Astrocyte (in vitro differentiated cells and primary cell): ENCODE measurements at regions not wholly inside any gene's neighbourhood (a gene's known extent, or its start where the extent isn't known, plus 50 kb on each side); places are given as distances from the start of the nearest gene placed in this dataset.

Experiments
- DNase-seq: peaks from one replicate; pipeline ENCODE4 v3.0.0-alpha.2; 2010; ENCODE audit warnings: low read depth
- FAIRE-seq: peaks from 2 replicates; lab custom pipeline; 2011; peaks lifted over from hg19 to GRCh38; lab: Jason Lieb, UNC
- H2AFZ ChIP-seq: 2 replicates; pipeline ENCODE4 v1.6.0; 2012; ENCODE audit warnings: low read depth, low read length, inconsistent platforms
- H3K27ac ChIP-seq: 2 replicates; pipeline ENCODE4 v1.5.1; 2011; ENCODE audit warnings: low read depth, low read length, inconsistent platforms
- H3K27me3 ChIP-seq: 2 replicates; pipeline ENCODE4 v1.6.0; 2011; ENCODE audit warnings: low read length, inconsistent platforms; ENCODE audit not compliant: insufficient read depth
- H3K36me3 ChIP-seq: 2 replicates; pipeline ENCODE4 v1.5.1; 2011; ENCODE audit warnings: low read length, inconsistent platforms; ENCODE audit not compliant: insufficient read depth
- H3K4me1 ChIP-seq: 2 replicates; pipeline ENCODE4 v1.5.1; 2011; ENCODE audit warnings: low read length, inconsistent platforms; ENCODE audit not compliant: insufficient read depth
- H3K4me2 ChIP-seq: 2 replicates; pipeline ENCODE4 v1.6.0; 2012; ENCODE audit warnings: low read length, inconsistent platforms
- H3K4me3 ChIP-seq: 2 replicates; pipeline ENCODE4 v1.5.1; 2011; ENCODE audit warnings: low read depth, mild to moderate bottlenecking, low read length, inconsistent platforms; ENCODE audit not compliant: insufficient read depth
- H3K79me2 ChIP-seq: 2 replicates; pipeline ENCODE4 v1.6.0; 2012; ENCODE audit warnings: mild to moderate bottlenecking, low read length, inconsistent platforms; ENCODE audit not compliant: insufficient read depth
- H3K9ac ChIP-seq: 2 replicates; pipeline ENCODE4 v1.6.0; 2012; ENCODE audit warnings: mild to moderate bottlenecking, low read length, inconsistent platforms
- H3K9me3 ChIP-seq: 2 replicates; pipeline ENCODE4 v1.5.1; 2012; ENCODE audit warnings: low read depth, mild to moderate bottlenecking, low read length, inconsistent platforms; ENCODE audit not compliant: insufficient read depth
- H4K20me1 ChIP-seq: 2 replicates; pipeline ENCODE4 v1.6.0; 2012; ENCODE audit warnings: low read length, inconsistent platforms; ENCODE audit not compliant: insufficient read depth
- H3K27ac Mint-ChIP-seq: one replicate; pipeline ENCODE4 v1.8.0; 2021; ENCODE audit warnings: mild to moderate bottlenecking, mixed read lengths; ENCODE audit not compliant: unreplicated experiment
- H3K27me3 Mint-ChIP-seq: one replicate; pipeline ENCODE4 v1.8.0; 2021; ENCODE audit warnings: low read depth, mixed read lengths; ENCODE audit not compliant: unreplicated experiment
- H3K36me3 Mint-ChIP-seq: one replicate; pipeline ENCODE4 v1.8.0; 2021; ENCODE audit warnings: low read depth, mixed read lengths; ENCODE audit not compliant: unreplicated experiment
- H3K4me1 Mint-ChIP-seq: one replicate; pipeline ENCODE4 v1.8.0; 2021; ENCODE audit warnings: low read depth, mixed read lengths; ENCODE audit not compliant: unreplicated experiment
- H3K4me3 Mint-ChIP-seq: one replicate; pipeline ENCODE4 v1.8.0; 2021; ENCODE audit warnings: mild to moderate bottlenecking, moderate library complexity, mixed read lengths; ENCODE audit not compliant: unreplicated experiment
- H3K9me3 Mint-ChIP-seq: one replicate; pipeline ENCODE4 v1.8.0; 2021; ENCODE audit warnings: mild to moderate bottlenecking, mixed read lengths; ENCODE audit not compliant: unreplicated experiment
- CTCF ChIP-seq: IDR thresholded peaks from 2 replicates; pipeline ENCODE4 v1.5.1; 2011; ENCODE audit warnings: low read depth, mild to moderate bottlenecking, inconsistent platforms, low read length, moderate library complexity; ENCODE audit not compliant: insufficient read depth
- EZH2 ChIP-seq: IDR thresholded peaks from 2 replicates; pipeline ENCODE4 v1.6.1; 2012; ENCODE audit warnings: mild to moderate bottlenecking, low read length, inconsistent platforms; ENCODE audit not compliant: insufficient read depth

- H3K4me1 Mint-ChIP-seq: no peaks in the 10 kb centered on the region
- Histone ChIP-seq H2AFZ (no peak overlapping the region), H4K20me1 (no peaks in the 10 kb centered on the region), H3K4me2 (no peak overlapping the region), H3K9me3 (no peaks in the 10 kb centered on the region), H3K4me1 (no peaks in the 10 kb centered on the region), H3K36me3 (no peaks in the 10 kb centered on the region), H3K4me3 (no peak overlapping the region), H3K27ac (no peak overlapping the region), H3K27me3 (no peaks in the 10 kb centered on the region), H3K9ac (no peak overlapping the region), H3K79me2 (no peaks in the 10 kb centered on the region)
- no peaks in the 10 kb centered on the region for H3K36me3 Mint-ChIP-seq
- no peak overlapping the region for H3K27ac Mint-ChIP-seq
- no peak for FAIRE-seq
- H3K4me3 Mint-ChIP-seq: no peak overlapping the region
- no peaks in the 10 kb centered on the region for H3K27me3 Mint-ChIP-seq
- peaks cover 3% of the 10 kb centered on the region for H3K9me3 Mint-ChIP-seq
- no peak for TF ChIP-seq CTCF
- TF ChIP-seq EZH2: no peak
- DNase-seq: peak; percentile 8
Observed at GRCh38 chr3:105118905-105119304, 247.8 kb upstream of the ALCAM start.

GRCh38 chr3:105119801-105120340 lies 246.8 kb upstream of the ALCAM start:
- Mint-ChIP-seq H3K27ac (no peak overlapping the region), H3K9me3 (no peaks in the 10 kb centered on the region), H3K4me1 (no peaks in the 10 kb centered on the region), H3K27me3 (no peaks in the 10 kb centered on the region), H3K4me3 (no peak overlapping the region), H3K36me3 (no peaks in the 10 kb centered on the region)
- FAIRE-seq (no peak), DNase-seq (no peak)
- Histone ChIP-seq H3K27me3 (no peaks in the 10 kb centered on the region), H3K36me3 (no peaks in the 10 kb centered on the region), H3K9me3 (no peaks in the 10 kb centered on the region), H3K79me2 (no peaks in the 10 kb centered on the region), H3K4me3 (no peak overlapping the region), H3K27ac (no peak overlapping the region), H4K20me1 (no peaks in the 10 kb centered on the region), H3K9ac (no peak overlapping the region), H3K4me1 (no peaks in the 10 kb centered on the region), H2AFZ (no peak overlapping the region), H3K4me2 (no peak overlapping the region)
- no peak for TF ChIP-seq CTCF
- no peak for TF ChIP-seq EZH2

GRCh38 chr3:105130911-105131310 lies 235.8 kb upstream of the ALCAM start:
- no peaks in the 10 kb centered on the region for H3K4me1 Mint-ChIP-seq

More at GRCh38 chr3:105130911-105131310, 235.8 kb upstream of the ALCAM start:
- Mint-ChIP-seq H3K27ac (no peak overlapping the region), H3K9me3 (peaks cover 14% of the 10 kb centered on the region), H3K4me3 (no peak overlapping the region), H3K36me3 (no peaks in the 10 kb centered on the region), H3K27me3 (no peaks in the 10 kb centered on the region)
- Histone ChIP-seq H3K36me3 (no peaks in the 10 kb centered on the region), H3K9me3 (no peaks in the 10 kb centered on the region), H3K27ac (no peak overlapping the region), H3K79me2 (no peaks in the 10 kb centered on the region), H3K4me2 (no peak overlapping the region), H3K27me3 (no peaks in the 10 kb centered on the region), H3K4me3 (no peak overlapping the region), H3K4me1 (no peaks in the 10 kb centered on the region), H3K9ac (no peak overlapping the region), H4K20me1 (no peaks in the 10 kb centered on the region), H2AFZ (no peak overlapping the region)
- no peak for DNase-seq
- TF ChIP-seq CTCF (no peak), EZH2 (no peak)
- FAIRE-seq: no peak
